H9 (cell line): ENCODE measurements at regions not wholly inside any gene's neighbourhood (a gene's known extent, or its start where the extent isn't known, plus 50 kb on each side); places are given as distances from the start of the nearest gene placed in this dataset.

Experiments
- DNase-seq: peaks from one replicate; pipeline ENCODE4 v3.0.0-alpha.2; 2017
- H2AFZ ChIP-seq: one replicate; pipeline ENCODE4 v1.6.1; 2013; ENCODE audit warnings: mild to moderate bottlenecking, low read length, control low read depth, moderate library complexity
- H2AK5ac ChIP-seq: 2 replicates; pipeline ENCODE4 v1.6.1; 2013; ENCODE audit warnings: low read length, control low read depth, mixed read lengths; ENCODE audit not compliant: insufficient read length
- H2BK120ac ChIP-seq: one replicate; pipeline ENCODE4 v1.6.1; 2013; ENCODE audit warnings: low read depth, mild to moderate bottlenecking, low read length, control low read depth, inconsistent platforms; ENCODE audit not compliant: poor library complexity, severe bottlenecking
- H2BK12ac ChIP-seq: 2 replicates; pipeline ENCODE4 v1.6.1; 2013; ENCODE audit warnings: low read length, control low read depth, mixed read lengths, low read depth; ENCODE audit not compliant: insufficient read length
- H2BK15ac ChIP-seq: 2 replicates; pipeline ENCODE4 v1.6.1; 2013; ENCODE audit warnings: low read depth, low read length, control low read depth
- H2BK20ac ChIP-seq: one replicate; pipeline ENCODE4 v1.6.1; 2013; ENCODE audit warnings: low read depth, mild to moderate bottlenecking, low read length, control low read depth, inconsistent platforms; ENCODE audit not compliant: poor library complexity, severe bottlenecking
- H2BK5ac ChIP-seq: 2 replicates; pipeline ENCODE4 v1.6.1; 2013; ENCODE audit warnings: low read length, control low read depth, mixed read lengths; ENCODE audit not compliant: insufficient read length
- H3K14ac ChIP-seq: 2 replicates; pipeline ENCODE4 v1.6.1; 2013; ENCODE audit warnings: low read length, control low read depth; ENCODE audit not compliant: insufficient read depth
- H3K18ac ChIP-seq: 2 replicates; pipeline ENCODE4 v1.6.1; 2013; ENCODE audit warnings: low read depth, mild to moderate bottlenecking, mixed read lengths, low read length, control low read depth; ENCODE audit not compliant: insufficient read length
- H3K23ac ChIP-seq: 2 replicates; pipeline ENCODE4 v1.6.1; 2013; ENCODE audit warnings: low read length, control low read depth, mixed read lengths, low read depth; ENCODE audit not compliant: insufficient read length
- H3K23me2 ChIP-seq: 2 replicates; pipeline ENCODE4 v1.6.1; 2013; ENCODE audit warnings: low read depth, mild to moderate bottlenecking, mixed read lengths, low read length, control low read depth; ENCODE audit not compliant: insufficient read length, poor library complexity, severe bottlenecking
- H3K27ac ChIP-seq: 2 replicates; pipeline ENCODE4 v1.5.1; 2013; ENCODE audit warnings: low read length, control low read depth, mixed read lengths, low read depth; ENCODE audit not compliant: insufficient read length
- H3K27me3 ChIP-seq: 2 replicates; pipeline ENCODE4 v1.6.1; 2013; ENCODE audit warnings: low read length, control low read depth, inconsistent platforms; ENCODE audit not compliant: insufficient read depth
- H3K4ac ChIP-seq: 2 replicates; pipeline ENCODE4 v1.6.1; 2013; ENCODE audit warnings: low read depth, mild to moderate bottlenecking, control low read depth, inconsistent platforms, low read length, moderate library complexity
- H3K4me1 ChIP-seq: 2 replicates; pipeline ENCODE4 v1.6.1; 2013; ENCODE audit warnings: low read length, control low read depth, inconsistent platforms; ENCODE audit not compliant: insufficient read depth
- H3K4me2 ChIP-seq: 2 replicates; pipeline ENCODE4 v1.6.1; 2013; ENCODE audit warnings: low read length, control low read depth, mixed read lengths; ENCODE audit not compliant: insufficient read length, insufficient read depth
- H3K56ac ChIP-seq: 2 replicates; pipeline ENCODE4 v1.6.1; 2013; ENCODE audit warnings: low read depth, mild to moderate bottlenecking, mixed read lengths, low read length, control low read depth; ENCODE audit not compliant: insufficient read length
- H3K79me1 ChIP-seq: 2 replicates; pipeline ENCODE4 v1.6.1; 2013; ENCODE audit warnings: low read depth, mild to moderate bottlenecking, moderate library complexity, low read length, control low read depth, inconsistent platforms; ENCODE audit not compliant: insufficient read depth, poor library complexity, severe bottlenecking
- H3K79me2 ChIP-seq: 2 replicates; pipeline ENCODE4 v1.6.1; 2013; ENCODE audit warnings: low read length, control low read depth, inconsistent platforms; ENCODE audit not compliant: insufficient read depth
- H3K9ac ChIP-seq: 2 replicates; pipeline ENCODE4 v1.6.1; 2013; ENCODE audit warnings: low read length, control low read depth, mixed read lengths; ENCODE audit not compliant: insufficient read length; ENCODE audit errors: extremely low read depth
- H3K9me3 ChIP-seq: one replicate; pipeline ENCODE4 v1.6.1; 2013; ENCODE audit warnings: low read depth, low read length, inconsistent platforms; ENCODE audit not compliant: control insufficient read depth
- H3T11ph ChIP-seq: one replicate; pipeline ENCODE4 v1.6.1; 2013; ENCODE audit warnings: mild to moderate bottlenecking, low read length, control low read depth, inconsistent platforms
- H4K20me1 ChIP-seq: one replicate; pipeline ENCODE4 v1.6.1; 2013; ENCODE audit not compliant: control insufficient read depth, insufficient read length, insufficient read depth
- H4K5ac ChIP-seq: 2 replicates; pipeline ENCODE4 v1.6.1; 2013; ENCODE audit warnings: low read depth, mild to moderate bottlenecking, mixed read lengths, low read length, control low read depth; ENCODE audit not compliant: insufficient read length
- H4K8ac ChIP-seq: replicated peaks from 2 replicates; pipeline ENCODE4 v1.6.1; 2013; ENCODE audit warnings: low read length, control low read depth, mixed read lengths, low read depth; ENCODE audit not compliant: insufficient read length
- H4K91ac ChIP-seq: 2 replicates; pipeline ENCODE4 v1.6.1; 2013; ENCODE audit warnings: low read depth, mild to moderate bottlenecking, moderate library complexity, mixed read lengths, low read length, control low read depth; ENCODE audit not compliant: insufficient read length
- H3K27ac Mint-ChIP-seq, 3 experiments: 2 replicates in 2 of 3; 3 replicates in 1 of 3; pipeline ENCODE4 v1.8.0; 2020 to 2021; ENCODE audit warnings: mixed read lengths in 3 of 3, mild to moderate bottlenecking in 1 of 3, moderate library complexity in 1 of 3
- H3K27me3 Mint-ChIP-seq: 2 replicates; pipeline ENCODE4 v1.8.0; 2021; ENCODE audit warnings: low read depth, mild to moderate bottlenecking, moderate library complexity, mixed read lengths
- H3K36me3 Mint-ChIP-seq, 3 experiments: 2 replicates in 2 of 3; 3 replicates in 1 of 3; pipeline ENCODE4 v1.8.0; 2020 to 2021; ENCODE audit warnings: low read depth in 3 of 3, mixed read lengths in 3 of 3; ENCODE audit not compliant: insufficient read depth in 1 of 3
- H3K4me1 Mint-ChIP-seq, 2 experiments: 2 replicates each; pipeline ENCODE4 v1.8.0; 2020; ENCODE audit warnings: mixed read lengths in 2 of 2
- H3K4me3 Mint-ChIP-seq, 2 experiments: 2 replicates in 1 of 2; 3 replicates in 1 of 2; pipeline ENCODE4 v1.8.0; 2020 to 2021; ENCODE audit warnings: mild to moderate bottlenecking in 2 of 2, mixed read lengths in 2 of 2, moderate library complexity in 1 of 2
- H3K9me3 Mint-ChIP-seq, 2 experiments: 2 replicates in 1 of 2; 3 replicates in 1 of 2; pipeline ENCODE4 v1.8.0; 2020; ENCODE audit warnings: mild to moderate bottlenecking in 2 of 2, mixed read lengths in 2 of 2, moderate library complexity in 1 of 2
- CTCF ChIP-seq: fragments of 200-600 bp; sonication (generic); conservative IDR thresholded peaks from 3 replicates; pipeline ENCODE4 v1.8.0; 2021; ENCODE audit warnings: antibody characterized with exemption, mild to moderate bottlenecking
- WGBS: extraction: QIAGEN DNeasy Blood & Tissue Kit; methylation state at CpG from one replicate; pipeline ENCODE4 v1.1.7; 2013; ENCODE audit warnings: missing lambda C conversion rate, low lambda C conversion rate, mixed read lengths; ENCODE audit not compliant: insufficient read length; ENCODE audit errors: extremely low coverage; 5-methylcytosine and 5-hydroxymethylcytosine counted together

GRCh38 chr5:164341056-164341619 lies 835.7 kb downstream of the MAT2B start:
- Histone ChIP-seq H2BK20ac (no peak overlapping the region), H3K18ac (no peak overlapping the region), H3K4ac (no peak overlapping the region), H2AK5ac (no peak overlapping the region), H4K20me1 (no peaks in the 10 kb centered on the region), H3K23me2 (no peaks in the 10 kb centered on the region), H3K4me2 (no peak overlapping the region), H3K79me1 (no peaks in the 10 kb centered on the region), H2BK5ac (no peak overlapping the region), H2BK12ac (no peak overlapping the region), H3K27ac (no peak overlapping the region), H4K91ac (no peak overlapping the region), H2BK15ac (no peak overlapping the region), H3K14ac (no peak overlapping the region), H3K23ac (no peak overlapping the region), H3K56ac (no peak overlapping the region), H3K27me3 (no peaks in the 10 kb centered on the region), H3K9ac (no peak overlapping the region), H3T11ph (no peak overlapping the region), H2BK120ac (no peak overlapping the region), H3K9me3 (no peaks in the 10 kb centered on the region), H4K8ac (no peak overlapping the region), H4K5ac (no peak overlapping the region), H3K4me1 (no peaks in the 10 kb centered on the region), H2AFZ (no peak overlapping the region), H3K79me2 (no peaks in the 10 kb centered on the region)
- H3K27ac Mint-ChIP-seq, result no peak overlapping the region
- no peaks in the 10 kb centered on the region; a peak in 1 of 4 replicates for H3K4me1 Mint-ChIP-seq
- no peak for DNase-seq
- H3K4me3 Mint-ChIP-seq, result no peak overlapping the region
- WGBS, result no CpG with 5 or more reads among the region's 2 CpGs
- no peaks in the 10 kb centered on the region for H3K36me3 Mint-ChIP-seq
- no peaks in the 10 kb centered on the region; a peak in 1 of 5 replicates for H3K9me3 Mint-ChIP-seq
- H3K27me3 Mint-ChIP-seq, result no peaks in the 10 kb centered on the region
- peak; percentile 26; the same call in 1 of the 3 replicates for TF ChIP-seq CTCF
